MV-4-11 (cell line): ENCODE measurements at regions not wholly inside any gene's neighbourhood (a gene's known extent, or its start where the extent isn't known, plus 50 kb on each side); places are given as distances from the start of the nearest gene placed in this dataset.
"Not testable (repeated sequence)": the region's sequence is repeated elsewhere in the genome, so short reads cannot be mapped to it uniquely, and the experiment has no call there.

Experiments used
- DNase-seq: peaks from one replicate; lab custom pipeline; 2025; lab: John Stamatoyannopoulos, UW

GRCh38 chrX:122196343-122196742, 987.7 kb upstream of the GRIA3 start:
- no peak for DNase-seq

- no peak for DNase-seq
Measured at GRCh38 chrX:122203399-122203798, 980.7 kb upstream of the GRIA3 start.

GRCh38 chrX:122218666-122219065, 965.4 kb upstream of the GRIA3 start:
- DNase-seq: no peak

- DNase-seq: no peak
Measured at GRCh38 chrX:122219226-122219625, 964.9 kb upstream of the GRIA3 start.

- no peak for DNase-seq
Measured at GRCh38 chrX:122219735-122220134, 964.3 kb upstream of the GRIA3 start.

- no peak for DNase-seq
Measured at GRCh38 chrX:122220644-122221373, 963.3 kb upstream of the GRIA3 start.

GRCh38 chrX:122221810-122222209, 962.3 kb upstream of the GRIA3 start:
- not testable (repeated sequence) for DNase-seq

- DNase-seq: not testable (repeated sequence)
Measured at GRCh38 chrX:122224137-122224536, 959.9 kb upstream of the GRIA3 start.

GRCh38 chrX:122238801-122239200, 945.3 kb upstream of the GRIA3 start:
- DNase-seq: no peak

GRCh38 chrX:122241959-122242358, 942.1 kb upstream of the GRIA3 start:
- no peak for DNase-seq

GRCh38 chrX:122244080-122244479, 940.0 kb upstream of the GRIA3 start:
- DNase-seq: no peak

GRCh38 chrX:122245175-122245574, 938.9 kb upstream of the GRIA3 start:
- no peak for DNase-seq

GRCh38 chrX:122245943-122246342, 938.1 kb upstream of the GRIA3 start:
- no peak for DNase-seq

GRCh38 chrX:122246937-122247336, 937.1 kb upstream of the GRIA3 start:
- no peak for DNase-seq

- DNase-seq: no peak
Measured at GRCh38 chrX:122248681-122249080, 935.4 kb upstream of the GRIA3 start.

GRCh38 chrX:122252454-122252853, 931.6 kb upstream of the GRIA3 start:
- no peak for DNase-seq

- DNase-seq: no peak
Measured at GRCh38 chrX:122268353-122268752, 915.7 kb upstream of the GRIA3 start.

- DNase-seq: peak; percentile 12
Measured at GRCh38 chrX:122269243-122269781, 914.8 kb upstream of the GRIA3 start.

GRCh38 chrX:122270809-122271494, 913.1 kb upstream of the GRIA3 start:
- no peak for DNase-seq

GRCh38 chrX:122272011-122272410, 912.1 kb upstream of the GRIA3 start:
- DNase-seq: no peak

GRCh38 chrX:122279746-122280145, 904.3 kb upstream of the GRIA3 start:
- DNase-seq: no peak

- not testable (repeated sequence) for DNase-seq
Measured at GRCh38 chrX:122299822-122300221, 884.3 kb upstream of the GRIA3 start.

- no peak for DNase-seq
Measured at GRCh38 chrX:122301491-122301890, 882.6 kb upstream of the GRIA3 start.
